ENCODE measurements at regions not wholly inside any gene's neighbourhood (a gene's known extent, or its start where the extent isn't known, plus 50 kb on each side); places are given as distances from the start of the nearest gene placed in this dataset.
"Not testable (repeated sequence)": the region's sequence is repeated elsewhere in the genome, so short reads cannot be mapped to it uniquely, and the experiment has no call there.

DNA sequence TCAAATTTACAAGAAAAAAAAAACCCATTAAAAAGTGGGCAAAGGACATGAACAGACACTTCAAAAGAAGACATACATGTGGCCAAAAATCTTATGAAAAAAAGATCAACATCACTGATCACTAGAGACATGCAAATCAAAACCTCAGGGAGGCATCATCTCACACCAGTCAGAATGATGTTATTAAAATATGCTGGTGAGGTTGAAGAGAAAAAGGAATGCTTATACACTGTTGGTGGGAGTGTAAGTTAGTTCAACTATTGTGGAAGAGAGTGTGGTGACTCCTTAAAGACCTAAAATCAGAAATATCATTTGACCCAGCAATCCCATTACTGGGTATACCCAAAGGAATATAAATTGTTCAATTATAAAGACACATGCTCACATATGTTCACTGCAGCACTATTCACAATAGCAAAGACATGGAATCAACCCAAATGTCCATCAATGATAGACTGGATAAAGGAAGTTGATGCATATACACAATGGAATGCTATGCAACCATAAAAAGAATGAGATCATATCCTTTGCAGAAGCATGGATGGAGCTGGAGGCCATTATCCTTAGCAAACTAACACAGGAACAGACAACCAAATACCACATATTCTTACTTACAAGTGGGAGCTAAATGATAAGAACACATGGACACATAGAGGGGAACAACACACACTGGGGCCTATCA, 100.3 kb upstream of the GALNT15 start:
- not testable (repeated sequence) for H3K4me3 Mint-ChIP-seq; DNase-seq; H3K4me1 Mint-ChIP-seq (ENCODE audit: low read depth in 2 of 2); H3K36me3 Mint-ChIP-seq (ENCODE audit: insufficient read depth); H3K27ac Mint-ChIP-seq; ATAC-seq (replicated peaks); H3K9me3 Mint-ChIP-seq
- peaks cover 17 to 39% of the 10 kb centered on the region in 2 donors for H3K27me3 Mint-ChIP-seq

DNA sequence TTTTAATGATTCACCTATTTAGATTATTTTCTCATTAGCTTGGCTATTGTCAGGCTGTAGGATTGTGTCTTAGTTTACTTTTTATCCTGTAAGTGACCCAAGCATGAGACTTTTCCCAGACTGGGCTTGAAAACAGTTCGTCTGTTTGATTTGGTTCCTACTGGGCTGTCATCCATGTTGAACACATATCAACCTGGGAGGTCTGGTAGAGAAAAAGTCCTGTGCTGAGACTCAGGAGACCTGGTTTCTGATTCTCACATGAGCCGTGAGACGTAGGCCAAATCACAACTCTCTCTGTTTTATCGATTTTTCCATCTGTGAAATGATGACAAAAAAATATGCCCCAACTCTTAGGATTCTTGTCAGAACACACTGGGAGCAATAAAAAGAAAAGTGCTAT, 98.8 kb upstream of the GALNT15 start:
- Mint-ChIP-seq H3K4me1 (ENCODE audit: low read depth in 2 of 2) (no peaks in the 10 kb centered on the region), H3K27me3 (peaks cover 21 to 35% of the 10 kb centered on the region in 2 donors), H3K36me3 (ENCODE audit: insufficient read depth) (no peaks in the 10 kb centered on the region), H3K9me3 (peaks cover 0 to 4% of the 10 kb centered on the region in 2 donors), H3K27ac (no peak overlapping the region), H3K4me3 (no peak overlapping the region)
- ATAC-seq (replicated peaks) (no peak), DNase-seq (no peak)

DNA sequence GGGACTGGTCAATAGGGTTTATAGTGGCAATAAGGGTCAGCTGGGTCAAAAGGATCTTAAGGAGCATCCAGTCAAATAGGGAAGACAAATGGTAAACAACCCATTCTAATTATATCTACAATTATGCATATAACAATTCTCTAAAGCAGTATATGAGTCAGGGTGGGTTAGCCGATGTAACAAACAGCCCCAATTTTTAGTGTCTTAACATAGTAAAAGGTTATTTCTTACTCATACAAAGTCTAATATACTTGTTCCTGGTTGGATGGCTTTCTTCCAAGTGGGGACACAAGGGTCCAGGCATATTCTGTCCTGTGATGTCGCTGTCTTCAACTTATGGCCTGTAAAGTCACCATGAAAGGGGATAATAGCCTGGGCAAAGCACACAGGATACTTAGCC, 97.9 kb upstream of the GALNT15 start:
- peaks cover 28 to 42% of the 10 kb centered on the region in 2 donors for H3K27me3 Mint-ChIP-seq
- H3K27ac Mint-ChIP-seq: no peak overlapping the region
- no peak for ATAC-seq (replicated peaks)
- no peak overlapping the region for H3K4me3 Mint-ChIP-seq
- H3K4me1 Mint-ChIP-seq (ENCODE audit: low read depth in 2 of 2): no peaks in the 10 kb centered on the region
- H3K9me3 Mint-ChIP-seq: peaks cover 0 to 9% of the 10 kb centered on the region in 2 donors
- no peaks in the 10 kb centered on the region for H3K36me3 Mint-ChIP-seq (ENCODE audit: insufficient read depth)
- no peak for DNase-seq

DNA sequence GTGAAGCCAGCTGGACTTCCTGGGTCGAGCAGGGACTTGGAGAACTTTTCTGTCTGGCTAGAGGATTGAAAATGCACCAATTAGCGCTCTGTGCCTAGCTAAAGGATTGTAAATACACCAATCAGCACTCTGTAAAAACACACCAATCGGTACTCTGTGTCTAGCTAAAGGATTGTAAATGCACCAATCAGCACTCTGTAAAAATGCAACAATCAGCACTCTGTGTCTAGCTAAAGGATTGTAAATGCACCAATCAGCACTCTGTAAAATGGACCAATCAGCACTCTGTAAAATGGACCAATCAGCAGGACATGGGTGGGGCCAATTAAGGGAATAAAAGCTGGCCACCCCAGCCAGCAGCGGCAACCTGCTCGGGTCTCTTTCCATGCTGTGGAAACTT, 97.3 kb upstream of the GALNT15 start:
- Mint-ChIP-seq H3K27me3 (peaks cover 28 to 42% of the 10 kb centered on the region in 2 donors), H3K9me3 (peaks cover 0 to 11% of the 10 kb centered on the region in 2 donors)
- DNase-seq; H3K4me1 Mint-ChIP-seq (ENCODE audit: low read depth in 2 of 2); ATAC-seq (replicated peaks); H3K4me3 Mint-ChIP-seq; H3K27ac Mint-ChIP-seq; H3K36me3 Mint-ChIP-seq (ENCODE audit: insufficient read depth): not testable (repeated sequence)

DNA sequence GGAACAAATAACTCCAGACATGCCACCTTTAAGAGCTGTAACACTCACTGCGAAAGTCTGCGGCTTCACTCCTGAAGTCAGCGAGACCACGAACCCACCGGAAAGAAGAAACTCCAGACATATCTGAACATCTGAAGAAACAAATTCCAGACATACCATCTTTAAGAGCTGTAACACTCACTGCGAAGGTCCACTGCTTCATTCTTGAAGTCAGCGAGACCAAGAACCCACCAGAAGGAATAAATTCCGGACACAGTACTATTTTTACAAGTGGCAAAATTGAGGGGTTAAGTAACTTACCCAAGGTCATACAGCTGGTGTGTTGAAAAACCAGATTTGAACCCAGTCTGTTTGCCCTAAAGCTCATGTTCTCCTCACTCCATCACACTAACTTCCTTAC, 96.8 kb upstream of the GALNT15 start:
- DNase-seq; ATAC-seq (replicated peaks); H3K4me3 Mint-ChIP-seq; H3K27ac Mint-ChIP-seq; H3K4me1 Mint-ChIP-seq (ENCODE audit: low read depth in 2 of 2); H3K36me3 Mint-ChIP-seq (ENCODE audit: insufficient read depth): not testable (repeated sequence)
- H3K9me3 Mint-ChIP-seq: peaks cover 0 to 17% of the 10 kb centered on the region in 2 donors
- H3K27me3 Mint-ChIP-seq: peaks cover 28 to 42% of the 10 kb centered on the region in 2 donors

DNA sequence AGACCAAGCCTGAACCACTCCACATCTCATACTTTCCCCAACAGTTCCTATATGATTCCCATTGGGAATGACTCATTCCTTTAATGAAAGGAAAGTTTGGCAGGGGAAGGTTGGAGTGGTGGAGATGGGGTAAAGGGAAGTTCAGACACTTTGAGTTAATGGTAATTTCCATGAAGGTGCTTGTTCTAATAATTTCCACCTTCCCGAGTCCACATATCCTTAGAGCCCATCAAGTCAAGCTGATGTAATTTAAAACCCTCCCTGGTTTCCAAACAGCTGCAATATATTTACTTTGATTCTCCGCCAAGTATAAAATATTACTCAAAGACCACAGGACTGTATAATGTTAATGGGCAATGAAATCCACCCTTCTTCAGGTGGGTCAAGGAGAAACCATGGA, 95.0 kb upstream of the GALNT15 start:
- DNase-seq (no peak), ATAC-seq (replicated peaks) (no peak)
- peaks cover 28 to 42% of the 10 kb centered on the region in 2 donors for H3K27me3 Mint-ChIP-seq
- H3K9me3 Mint-ChIP-seq: peaks cover 5 to 23% of the 10 kb centered on the region in 2 donors
- H3K4me3 Mint-ChIP-seq: no peak overlapping the region
- no peaks in the 10 kb centered on the region for H3K36me3 Mint-ChIP-seq (ENCODE audit: insufficient read depth)
- no peaks in the 10 kb centered on the region for H3K4me1 Mint-ChIP-seq (ENCODE audit: low read depth in 2 of 2)
- no peak overlapping the region for H3K27ac Mint-ChIP-seq

DNA sequence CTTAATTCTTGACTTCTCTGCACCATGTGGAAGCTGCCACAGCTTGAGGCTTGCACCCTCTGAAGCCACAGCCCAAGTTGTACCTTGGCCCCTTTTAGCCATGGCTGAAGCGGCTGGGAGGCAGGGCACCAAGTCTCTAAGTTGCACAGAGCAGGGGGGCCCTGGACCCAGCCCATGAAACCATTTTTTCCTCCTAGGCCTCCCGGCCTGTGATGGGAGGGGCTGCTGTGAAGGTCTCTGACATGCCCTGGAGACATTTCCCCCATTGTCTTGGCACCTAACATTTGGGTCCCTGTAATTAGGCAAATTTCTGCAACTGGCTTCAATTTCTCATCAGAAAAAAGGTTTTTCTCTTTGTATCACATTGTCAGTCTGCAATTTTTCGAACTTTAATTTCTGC, 92.8 kb upstream of the GALNT15 start:
- DNase-seq (no peak), ATAC-seq (replicated peaks) (no peak)
- peaks cover 3% of the 10 kb centered on the region for H3K36me3 Mint-ChIP-seq (ENCODE audit: insufficient read depth)
- H3K27ac Mint-ChIP-seq: no peak overlapping the region
- no peaks in the 10 kb centered on the region for H3K4me1 Mint-ChIP-seq (ENCODE audit: low read depth in 2 of 2)
- H3K27me3 Mint-ChIP-seq: peaks cover 28 to 32% of the 10 kb centered on the region in 2 donors
- H3K9me3 Mint-ChIP-seq: peaks cover 5 to 23% of the 10 kb centered on the region in 2 donors
- no peak overlapping the region for H3K4me3 Mint-ChIP-seq

DNA sequence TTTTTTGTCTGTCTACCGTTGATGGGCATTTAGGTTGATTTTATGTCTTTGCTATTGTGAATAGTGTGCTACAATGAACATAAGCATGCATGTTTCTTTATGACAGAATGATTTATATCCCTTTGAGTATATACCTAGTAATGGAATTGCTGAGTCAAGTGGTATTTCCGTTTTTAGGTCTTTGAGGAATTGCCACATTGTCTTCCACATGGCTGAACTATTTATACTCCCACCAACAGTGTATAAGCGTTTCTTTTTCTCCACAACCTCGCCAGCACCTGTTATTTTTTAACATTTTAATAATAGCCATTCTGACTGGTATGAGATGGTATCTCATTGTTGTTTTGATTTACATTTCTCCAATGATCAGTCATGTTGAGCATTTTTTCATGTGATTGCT, 89.6 kb upstream of the GALNT15 start:
- no peak overlapping the region for H3K4me3 Mint-ChIP-seq
- ATAC-seq (replicated peaks) (no peak), DNase-seq (no peak)
- peaks cover 15% of the 10 kb centered on the region in 2 donors for H3K27me3 Mint-ChIP-seq
- peaks cover 3% of the 10 kb centered on the region for H3K36me3 Mint-ChIP-seq (ENCODE audit: insufficient read depth)
- H3K27ac Mint-ChIP-seq: no peak overlapping the region
- H3K9me3 Mint-ChIP-seq: peaks cover 5 to 23% of the 10 kb centered on the region in 2 donors
- H3K4me1 Mint-ChIP-seq (ENCODE audit: low read depth in 2 of 2): no peaks in the 10 kb centered on the region

DNA sequence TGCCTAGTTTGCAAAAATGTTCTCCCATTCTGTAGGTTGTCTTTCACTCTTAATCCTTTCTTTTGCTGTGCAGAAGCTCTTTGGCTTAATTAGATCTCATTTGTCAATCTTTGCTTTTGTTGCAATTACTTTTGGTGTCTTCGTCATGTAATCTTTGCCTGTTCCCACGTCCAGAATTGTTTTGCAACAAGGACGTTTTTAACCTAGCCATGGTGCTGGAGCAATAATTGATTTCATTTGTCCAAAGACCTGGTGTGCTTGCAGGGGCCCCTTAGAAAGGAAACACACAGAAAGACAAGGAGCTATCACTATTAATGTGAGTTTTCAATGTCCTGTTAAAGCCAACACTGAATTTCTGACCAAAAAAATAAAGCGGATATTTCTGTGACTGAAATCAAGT, 89.1 kb upstream of the GALNT15 start:
- no peak for ATAC-seq (replicated peaks)
- H3K27ac Mint-ChIP-seq: no peak overlapping the region
- peaks cover 10% of the 10 kb centered on the region in 2 donors for H3K27me3 Mint-ChIP-seq
- DNase-seq: no peak
- peaks cover 5 to 21% of the 10 kb centered on the region in 2 donors for H3K9me3 Mint-ChIP-seq
- H3K4me1 Mint-ChIP-seq (ENCODE audit: low read depth in 2 of 2): no peaks in the 10 kb centered on the region
- peaks cover 3% of the 10 kb centered on the region for H3K36me3 Mint-ChIP-seq (ENCODE audit: insufficient read depth)
- H3K4me3 Mint-ChIP-seq: no peak overlapping the region

DNA sequence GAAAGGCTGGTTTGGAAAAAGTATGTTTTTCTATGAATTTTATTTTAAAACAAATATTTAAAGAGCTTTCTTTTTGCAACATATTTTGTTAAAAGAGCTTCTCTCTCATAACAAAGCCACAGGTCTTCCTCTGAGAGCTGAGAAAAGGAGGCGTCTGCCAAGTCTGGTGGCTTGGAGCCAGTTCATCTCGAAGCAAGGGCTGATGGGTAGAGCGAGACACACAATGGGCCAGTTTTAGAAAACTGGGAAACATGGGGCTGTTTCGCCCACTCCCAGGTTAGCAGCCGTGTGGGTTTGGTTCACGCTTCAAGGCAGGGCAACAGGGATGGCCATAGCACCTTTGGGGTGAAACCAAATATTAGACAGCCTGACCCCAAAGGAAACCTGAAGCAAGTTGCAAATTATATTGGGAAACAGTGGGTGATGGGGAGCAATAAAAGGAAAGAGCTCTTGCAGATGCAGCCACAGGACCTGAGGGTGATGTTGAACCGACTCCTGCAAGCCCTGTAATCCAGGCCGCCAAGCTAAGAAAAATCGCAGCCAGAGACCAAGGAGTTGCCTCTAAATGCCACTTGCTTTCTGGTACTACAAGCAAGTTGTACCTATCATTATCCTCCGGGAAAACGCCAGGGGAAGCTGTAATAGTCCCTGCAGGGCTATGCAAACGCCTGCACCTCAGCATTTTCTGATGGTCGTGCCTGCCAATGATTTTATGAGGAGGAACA, 88.4 kb upstream of the GALNT15 start:
- peaks cover 3% of the 10 kb centered on the region in 2 donors for H3K27me3 Mint-ChIP-seq
- no peak overlapping the region for H3K27ac Mint-ChIP-seq
- DNase-seq (no peak), ATAC-seq (replicated peaks) (no peak)
- peaks cover 3% of the 10 kb centered on the region for H3K36me3 Mint-ChIP-seq (ENCODE audit: insufficient read depth)
- no peak overlapping the region for H3K4me3 Mint-ChIP-seq
- no peaks in the 10 kb centered on the region for H3K4me1 Mint-ChIP-seq (ENCODE audit: low read depth in 2 of 2)
- H3K9me3 Mint-ChIP-seq: peaks cover 5 to 15% of the 10 kb centered on the region in 2 donors

DNA sequence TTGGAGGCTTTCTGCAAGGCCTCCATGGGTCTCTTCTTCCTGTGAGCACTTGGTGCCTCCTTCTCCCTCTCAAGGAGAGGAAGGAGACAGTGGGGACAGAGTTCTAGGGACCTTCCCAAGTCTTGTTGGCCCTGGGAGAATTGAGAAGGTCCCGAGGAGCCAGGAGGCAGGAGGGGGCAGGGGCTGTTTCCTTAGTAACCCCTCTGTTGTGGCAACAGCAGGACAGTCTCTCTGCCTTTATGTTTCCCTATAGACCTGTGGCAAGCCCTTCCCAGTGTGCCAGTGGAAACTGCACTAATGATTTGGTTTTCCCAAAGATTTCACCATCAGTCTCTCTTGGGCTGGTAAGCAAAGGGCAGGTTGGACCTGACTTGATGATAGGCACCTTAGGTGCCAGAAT, 87.8 kb upstream of the GALNT15 start:
- Mint-ChIP-seq H3K4me1 (ENCODE audit: low read depth in 2 of 2) (no peaks in the 10 kb centered on the region), H3K27me3 (peaks cover 2 to 5% of the 10 kb centered on the region in 2 donors), H3K9me3 (peaks cover 5 to 14% of the 10 kb centered on the region in 2 donors), H3K27ac (no peak overlapping the region), H3K4me3 (no peak overlapping the region), H3K36me3 (ENCODE audit: insufficient read depth) (peaks cover 3% of the 10 kb centered on the region)
- DNase-seq (no peak), ATAC-seq (replicated peaks) (no peak)

DNA sequence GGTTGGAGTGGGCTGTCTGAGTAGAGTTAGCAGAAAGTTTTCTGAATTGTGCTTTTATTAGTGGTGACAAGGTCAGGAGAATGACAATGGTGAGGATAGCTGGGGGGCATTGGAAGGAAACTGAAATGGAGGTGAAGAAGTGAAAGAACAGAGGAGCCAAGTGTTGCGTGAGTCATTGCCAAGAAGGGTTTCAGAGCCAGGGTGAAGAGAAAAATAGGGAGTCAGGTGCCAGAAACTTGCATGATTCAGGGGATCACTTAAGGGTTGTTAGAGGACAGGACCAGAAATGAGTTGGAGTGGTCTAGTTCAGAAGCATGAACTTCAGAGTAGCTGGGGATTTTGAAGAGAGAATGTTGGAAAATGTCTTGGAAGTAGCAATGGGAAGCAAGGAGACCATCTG, 86.0 kb upstream of the GALNT15 start:
- Mint-ChIP-seq H3K9me3 (no peaks in the 10 kb centered on the region), H3K27ac (no peak overlapping the region), H3K27me3 (peaks cover 6 to 12% of the 10 kb centered on the region in 2 donors), H3K36me3 (ENCODE audit: insufficient read depth) (peaks cover 3% of the 10 kb centered on the region), H3K4me3 (no peak overlapping the region), H3K4me1 (ENCODE audit: low read depth in 2 of 2) (no peaks in the 10 kb centered on the region)
- ATAC-seq (replicated peaks) (no peak), DNase-seq (no peak)

DNA sequence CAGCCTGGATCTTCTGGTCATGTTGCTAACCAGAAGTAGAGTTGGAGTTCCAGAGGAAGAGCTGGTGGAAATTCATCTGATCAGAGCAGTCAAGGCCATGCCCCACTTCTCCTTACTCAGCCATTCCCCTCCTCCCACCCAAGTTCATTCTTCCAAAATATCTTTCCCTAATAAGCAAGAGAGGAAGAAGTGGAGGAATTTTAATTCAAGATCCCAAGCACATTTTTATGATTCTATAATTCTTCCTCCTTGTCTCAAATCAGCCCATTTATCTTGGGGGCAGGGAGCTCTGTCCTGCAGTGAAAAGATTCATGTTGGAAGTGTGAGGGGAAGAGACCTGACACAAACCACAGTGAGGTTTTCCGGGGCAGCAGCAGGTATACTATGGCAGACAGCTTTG, 85.0 kb upstream of the GALNT15 start:
- Mint-ChIP-seq H3K4me3 (no peak overlapping the region), H3K36me3 (ENCODE audit: insufficient read depth) (peaks cover 3% of the 10 kb centered on the region), H3K27ac (no peak overlapping the region), H3K27me3 (peaks cover 6 to 12% of the 10 kb centered on the region in 2 donors), H3K4me1 (ENCODE audit: low read depth in 2 of 2) (no peaks in the 10 kb centered on the region), H3K9me3 (no peaks in the 10 kb centered on the region)
- DNase-seq (no peak), ATAC-seq (replicated peaks) (no peak)

DNA sequence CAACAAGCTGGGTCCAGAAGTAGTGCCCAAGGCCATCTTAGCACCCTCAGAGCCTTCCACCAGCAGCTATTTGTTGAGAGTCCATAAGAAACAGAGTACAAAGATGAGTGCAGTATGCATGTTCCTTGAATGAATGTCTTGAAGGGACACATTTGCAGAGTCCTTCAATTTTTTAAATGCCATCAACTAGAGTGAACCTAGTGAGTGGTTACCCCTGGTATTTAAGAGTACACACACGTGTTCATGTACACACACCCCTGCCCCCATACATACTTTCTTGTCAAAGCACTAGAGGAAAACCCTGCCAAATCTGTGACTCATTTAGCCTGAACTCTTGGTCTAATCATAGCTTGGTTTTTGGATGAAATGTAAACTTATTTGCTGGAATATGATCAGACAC, 84.5 kb upstream of the GALNT15 start:
- Mint-ChIP-seq H3K4me3 (no peak overlapping the region), H3K36me3 (ENCODE audit: insufficient read depth) (peaks cover 3% of the 10 kb centered on the region), H3K27me3 (peaks cover 6 to 12% of the 10 kb centered on the region in 2 donors), H3K9me3 (no peaks in the 10 kb centered on the region), H3K27ac (no peak overlapping the region), H3K4me1 (ENCODE audit: low read depth in 2 of 2) (no peaks in the 10 kb centered on the region)
- ATAC-seq (replicated peaks) (no peak), DNase-seq (no peak)

All from effector memory CD8-positive, alpha-beta T cell (primary cell).